ENCODE measurements at regions not wholly inside any gene's neighbourhood (a gene's known extent, or its start where the extent isn't known, plus 50 kb on each side); places are given as distances from the start of the nearest gene placed in this dataset.

- TF ChIP-seq, protein P1, sequence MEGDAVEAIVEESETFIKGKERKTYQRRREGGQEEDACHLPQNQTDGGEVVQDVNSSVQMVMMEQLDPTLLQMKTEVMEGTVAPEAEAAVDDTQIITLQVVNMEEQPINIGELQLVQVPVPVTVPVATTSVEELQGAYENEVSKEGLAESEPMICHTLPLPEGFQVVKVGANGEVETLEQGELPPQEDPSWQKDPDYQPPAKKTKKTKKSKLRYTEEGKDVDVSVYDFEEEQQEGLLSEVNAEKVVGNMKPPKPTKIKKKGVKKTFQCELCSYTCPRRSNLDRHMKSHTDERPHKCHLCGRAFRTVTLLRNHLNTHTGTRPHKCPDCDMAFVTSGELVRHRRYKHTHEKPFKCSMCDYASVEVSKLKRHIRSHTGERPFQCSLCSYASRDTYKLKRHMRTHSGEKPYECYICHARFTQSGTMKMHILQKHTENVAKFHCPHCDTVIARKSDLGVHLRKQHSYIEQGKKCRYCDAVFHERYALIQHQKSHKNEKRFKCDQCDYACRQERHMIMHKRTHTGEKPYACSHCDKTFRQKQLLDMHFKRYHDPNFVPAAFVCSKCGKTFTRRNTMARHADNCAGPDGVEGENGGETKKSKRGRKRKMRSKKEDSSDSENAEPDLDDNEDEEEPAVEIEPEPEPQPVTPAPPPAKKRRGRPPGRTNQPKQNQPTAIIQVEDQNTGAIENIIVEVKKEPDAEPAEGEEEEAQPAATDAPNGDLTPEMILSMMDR (conservative IDR thresholded peaks at IDR 0.05), result no peak
- H3K4me3 Mint-ChIP-seq, result no peak overlapping the region
- Histone ChIP-seq H4K91ac (ENCODE audit: insufficient read length, low read depth, low read length) (no peak overlapping the region), H2BK20ac (ENCODE audit: low read depth, low read length, poor library complexity, severe bottlenecking) (no peak overlapping the region), H3K14ac (ENCODE audit: insufficient read depth, low read length) (no peak overlapping the region), H2BK120ac (ENCODE audit: low read depth, low read length, poor library complexity, severe bottlenecking) (no peak overlapping the region), H2BK15ac (ENCODE audit: low read depth, low read length) (no peak overlapping the region), H2AFZ (ENCODE audit: low read length) (no peak overlapping the region), H2AK5ac (ENCODE audit: insufficient read length, low read length) (no peak overlapping the region), H4K8ac (replicated peaks; ENCODE audit: insufficient read length, low read depth, low read length) (no peak overlapping the region), H2BK5ac (ENCODE audit: insufficient read length, low read length) (no peak overlapping the region), H3K23me2 (ENCODE audit: insufficient read length, low read depth, low read length, poor library complexity, severe bottlenecking) (no peaks in the 10 kb centered on the region), H3K9ac (ENCODE audit: extremely low read depth, insufficient read length, low read length) (no peak overlapping the region), H3K4ac (ENCODE audit: low read depth, low read length) (no peak overlapping the region), H4K5ac (ENCODE audit: insufficient read length, low read depth, low read length) (no peak overlapping the region), H3K4me2 (ENCODE audit: insufficient read depth, insufficient read length, low read length) (no peak overlapping the region), H3K23ac (ENCODE audit: insufficient read length, low read depth, low read length) (no peak overlapping the region), H3K9me3 (ENCODE audit: control insufficient read depth, low read depth, low read length) (no peaks in the 10 kb centered on the region), H3K79me2 (ENCODE audit: insufficient read depth, low read length) (no peaks in the 10 kb centered on the region), H3K18ac (ENCODE audit: insufficient read length, low read depth, low read length) (no peak overlapping the region), H3T11ph (ENCODE audit: low read length) (no peak overlapping the region), H3K27me3 (ENCODE audit: insufficient read depth, low read length) (no peaks in the 10 kb centered on the region), H3K79me1 (ENCODE audit: insufficient read depth, low read depth, low read length, poor library complexity, severe bottlenecking) (no peaks in the 10 kb centered on the region), H3K27ac (ENCODE audit: insufficient read length, low read depth, low read length) (no peak overlapping the region), H3K56ac (ENCODE audit: insufficient read length, low read depth, low read length) (no peak overlapping the region), H3K4me1 (ENCODE audit: insufficient read depth, low read length) (no peaks in the 10 kb centered on the region), H2BK12ac (ENCODE audit: insufficient read length, low read depth, low read length) (no peak overlapping the region), H4K20me1 (ENCODE audit: control insufficient read depth, insufficient read depth, insufficient read length) (no peaks in the 10 kb centered on the region)
- no peaks in the 10 kb centered on the region for H3K27me3 Mint-ChIP-seq (ENCODE audit: low read depth)
- H3K4me1 Mint-ChIP-seq, result peaks cover 19 to 20% of the 10 kb centered on the region in 2 experiments
- peak overlapping the region in 2 of 3 experiments; percentile 53 to 67; a peak in 3 of 7 replicates for H3K27ac Mint-ChIP-seq
- no CpG with 5 or more reads among the region's 9 CpGs for WGBS (ENCODE audit: extremely low coverage, insufficient read length, low lambda C conversion rate)
- peaks cover 0 to 4% (median 0%) of the 10 kb centered on the region in 3 experiments; a peak in 1 of 7 replicates for H3K36me3 Mint-ChIP-seq (ENCODE audit: insufficient read depth in 1 of 3, low read depth in 3 of 3)
- no peaks in the 10 kb centered on the region for H3K9me3 Mint-ChIP-seq
- DNase-seq, result no peak
Observed at GRCh38 chr9:13524245-13524644, 244.8 kb upstream of the MPDZ start.
